CD4-positive, alpha-beta T cell (primary cell): ENCODE measurements at regions not wholly inside any gene's neighbourhood (a gene's known extent, or its start where the extent isn't known, plus 50 kb on each side); places are given as distances from the start of the nearest gene placed in this dataset.

Source experiments
- ATAC-seq: fragments of 200-7000 bp; cut with Tn5 transposase; one replicate; pipeline ENCODE4 v1.10.0; 2022; ENCODE audit warnings: mild to moderate bottlenecking; ENCODE audit not compliant: poor library complexity
- CTCF ChIA-PET: fragments of 350-600 bp; sonication (Branson Sonifier 250); formaldehyde crosslinking; loops from one replicate; lab custom pipeline; 2021; ENCODE audit warnings: antibody characterized with exemption, inconsistent platforms; lab: Charles Lee
- POLR2A ChIA-PET: fragments of 350-600 bp; sonication (Branson Sonifier 250); formaldehyde crosslinking; loops from one replicate; lab custom pipeline; 2021; ENCODE audit warnings: antibody characterized with exemption, inconsistent platforms; lab: Charles Lee
- DNase-seq, 14 experiments: peaks; one replicate each; pipeline ENCODE4 v3.0.0-alpha.2; 2013 to 2020; ENCODE audit warnings: mixed read lengths in 2 of 14
- H3K27ac ChIP-seq, 2 donors: one replicate each; pipeline versions ENCODE4 v1.5.1 to v1.7.0; 2013; ENCODE audit warnings: low read length in 2 of 2, low read depth in 1 of 2, mild to moderate bottlenecking in 1 of 2
- H3K27me3 ChIP-seq, 2 experiments: 1 replicate in 1 of 2; 2 replicates in 1 of 2; pipeline versions ENCODE4 v1.6.1 to v1.7.0; 2013; ENCODE audit warnings: low read length in 2 of 2, control low read depth in 1 of 2, mild to moderate bottlenecking in 1 of 2, moderate library complexity in 1 of 2; ENCODE audit not compliant: insufficient read depth in 2 of 2, control insufficient read depth in 1 of 2
- H3K36me3 ChIP-seq: one replicate; pipeline ENCODE4 v1.6.1; 2013; ENCODE audit warnings: low read length, control low read depth; ENCODE audit not compliant: insufficient read depth
- H3K4me1 ChIP-seq: one replicate; pipeline ENCODE4 v1.6.1; 2013; ENCODE audit warnings: low read length, control low read depth; ENCODE audit not compliant: insufficient read depth
- H3K4me3 ChIP-seq: one replicate; pipeline ENCODE4 v1.5.1; 2013; ENCODE audit warnings: mild to moderate bottlenecking, low read length, moderate library complexity
- H3K9me3 ChIP-seq, 2 experiments: 1 replicate in 1 of 2; 2 replicates in 1 of 2; pipeline versions ENCODE4 v1.6.1 to v1.7.0; 2013; ENCODE audit warnings: low read length in 2 of 2, mild to moderate bottlenecking in 2 of 2, control low read depth in 1 of 2, moderate library complexity in 1 of 2; ENCODE audit not compliant: control insufficient read depth in 1 of 2, insufficient read depth in 1 of 2
- H3K27ac Mint-ChIP-seq: one replicate; pipeline ENCODE4 v1.8.0; 2020; ENCODE audit warnings: mixed read lengths
- H3K27me3 Mint-ChIP-seq: one replicate; pipeline ENCODE4 v1.8.0; 2021; ENCODE audit warnings: mixed read lengths
- H3K36me3 Mint-ChIP-seq: one replicate; pipeline ENCODE4 v1.8.0; 2021; ENCODE audit warnings: low read depth, mixed read lengths
- H3K4me1 Mint-ChIP-seq: one replicate; pipeline ENCODE4 v1.8.0; 2021; ENCODE audit warnings: low read depth, mixed read lengths
- H3K4me3 Mint-ChIP-seq: one replicate; pipeline ENCODE4 v1.8.0; 2020; ENCODE audit warnings: mild to moderate bottlenecking, mixed read lengths
- H3K9me3 Mint-ChIP-seq: one replicate; pipeline ENCODE4 v1.8.0; 2020; ENCODE audit warnings: mixed read lengths
- intact Hi-C, 2 experiments: fragments of 100-400 bp; cut with DNase I in 1 of 2; cut with micrococcal nuclease in 1 of 2; formaldehyde crosslinking; loops; one replicate each; pipeline versions ENCODE4 v1.15.1 to v1.9.0; 2023 to 2025; cut with DNase I, micrococcal nuclease
- TF ChIP-seq, protein P1 (sequence below): fragments of 200-600 bp; IDR thresholded peaks from one replicate; pipeline ENCODE4 v1.8.0; 2022; ENCODE audit warnings: antibody characterized with exemption, mild to moderate bottlenecking

DNA sequence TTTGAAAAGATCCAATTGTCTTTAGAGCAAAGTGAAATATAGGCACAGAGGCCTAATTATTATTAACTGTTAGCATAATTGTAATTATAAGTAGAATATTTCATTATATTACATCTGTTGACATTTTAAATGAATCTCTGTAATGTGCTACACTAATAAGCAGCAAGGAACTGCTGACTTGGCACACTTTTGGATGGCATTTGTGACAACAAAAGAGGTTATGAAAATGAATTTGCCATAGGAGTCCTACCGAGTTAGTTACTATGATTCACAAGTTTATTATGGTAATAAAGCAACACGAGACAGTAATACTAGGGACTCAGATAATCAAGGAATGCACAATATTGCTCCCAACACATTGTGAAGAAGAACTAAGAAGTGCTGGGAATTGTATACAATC, 213.8 kb upstream of the PCDH9 start:
- no peak overlapping the region for H3K27ac Mint-ChIP-seq
- no peak overlapping the region for H3K4me3 Mint-ChIP-seq
- H3K9me3 ChIP-seq, result peaks cover 0 to 4% of the 10 kb centered on the region in 2 experiments
- H3K36me3 Mint-ChIP-seq, result no peaks in the 10 kb centered on the region
- H3K27me3 ChIP-seq, result no peaks in the 10 kb centered on the region
- no peaks in the 10 kb centered on the region for H3K36me3 ChIP-seq
- no peaks in the 10 kb centered on the region for H3K4me1 ChIP-seq
- H3K9me3 Mint-ChIP-seq, result peaks cover 6% of the 10 kb centered on the region
- POLR2A ChIA-PET, result no interaction called here
- no peaks in the 10 kb centered on the region for H3K27me3 Mint-ChIP-seq
- H3K4me1 Mint-ChIP-seq, result no peaks in the 10 kb centered on the region
- H3K4me3 ChIP-seq, result no peak overlapping the region
- no peak overlapping the region for H3K27ac ChIP-seq
- CTCF ChIA-PET, result no interaction called here
- DNase-seq (no peak), ATAC-seq (no peak)
- intact Hi-C loops, result no loop called here
- TF ChIP-seq, protein P1, sequence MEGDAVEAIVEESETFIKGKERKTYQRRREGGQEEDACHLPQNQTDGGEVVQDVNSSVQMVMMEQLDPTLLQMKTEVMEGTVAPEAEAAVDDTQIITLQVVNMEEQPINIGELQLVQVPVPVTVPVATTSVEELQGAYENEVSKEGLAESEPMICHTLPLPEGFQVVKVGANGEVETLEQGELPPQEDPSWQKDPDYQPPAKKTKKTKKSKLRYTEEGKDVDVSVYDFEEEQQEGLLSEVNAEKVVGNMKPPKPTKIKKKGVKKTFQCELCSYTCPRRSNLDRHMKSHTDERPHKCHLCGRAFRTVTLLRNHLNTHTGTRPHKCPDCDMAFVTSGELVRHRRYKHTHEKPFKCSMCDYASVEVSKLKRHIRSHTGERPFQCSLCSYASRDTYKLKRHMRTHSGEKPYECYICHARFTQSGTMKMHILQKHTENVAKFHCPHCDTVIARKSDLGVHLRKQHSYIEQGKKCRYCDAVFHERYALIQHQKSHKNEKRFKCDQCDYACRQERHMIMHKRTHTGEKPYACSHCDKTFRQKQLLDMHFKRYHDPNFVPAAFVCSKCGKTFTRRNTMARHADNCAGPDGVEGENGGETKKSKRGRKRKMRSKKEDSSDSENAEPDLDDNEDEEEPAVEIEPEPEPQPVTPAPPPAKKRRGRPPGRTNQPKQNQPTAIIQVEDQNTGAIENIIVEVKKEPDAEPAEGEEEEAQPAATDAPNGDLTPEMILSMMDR, result no peak

DNA sequence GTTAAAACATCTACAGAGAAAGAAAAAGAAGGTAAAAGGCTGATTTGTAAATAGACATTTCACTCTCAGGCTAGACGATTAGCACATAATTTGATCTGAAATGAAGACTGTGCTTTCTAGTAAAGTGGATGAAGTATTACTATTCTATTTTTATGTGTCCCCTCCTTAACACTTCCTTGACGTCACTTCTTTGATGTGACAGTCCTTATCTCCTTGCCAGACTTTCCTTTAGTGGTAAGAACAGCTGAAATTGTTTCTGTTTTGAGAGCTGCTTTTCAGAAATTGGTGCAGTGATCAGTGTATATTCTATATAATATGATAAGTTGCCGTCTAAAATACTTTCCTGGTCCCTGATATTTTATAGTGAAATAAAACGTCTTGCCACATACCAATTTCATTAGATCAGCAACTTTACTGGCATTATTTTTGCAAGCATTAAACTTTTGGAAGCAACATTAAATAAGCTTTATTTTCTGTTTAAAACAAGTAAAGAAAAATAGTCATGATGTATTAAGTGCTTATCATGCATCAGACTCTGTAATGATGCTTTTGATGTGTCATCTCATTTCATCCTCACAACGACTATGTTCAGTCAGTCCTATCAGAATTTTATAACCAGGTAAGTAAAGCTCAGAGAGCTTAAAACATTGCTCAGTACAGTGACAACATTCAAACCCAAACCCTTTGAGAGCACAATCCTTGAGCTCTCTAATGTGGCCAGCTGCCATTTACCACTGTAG, 210.3 kb upstream of the PCDH9 start:
- no peak overlapping the region for H3K27ac Mint-ChIP-seq
- intact Hi-C loops, result no loop called here
- no peaks in the 10 kb centered on the region for H3K4me1 Mint-ChIP-seq
- H3K36me3 Mint-ChIP-seq, result no peaks in the 10 kb centered on the region
- ChIA-PET CTCF (no interaction called here), POLR2A (no interaction called here)
- no peaks in the 10 kb centered on the region for H3K36me3 ChIP-seq
- H3K27me3 Mint-ChIP-seq, result no peaks in the 10 kb centered on the region
- H3K9me3 Mint-ChIP-seq, result no peaks in the 10 kb centered on the region
- peaks cover 0 to 4% of the 10 kb centered on the region in 2 experiments for H3K9me3 ChIP-seq
- no peak overlapping the region for H3K4me3 Mint-ChIP-seq
- no peaks in the 10 kb centered on the region for H3K4me1 ChIP-seq
- H3K4me3 ChIP-seq, result no peak overlapping the region
- H3K27me3 ChIP-seq, result no peaks in the 10 kb centered on the region
- TF ChIP-seq, protein P1, result no peak
- no peak overlapping the region for H3K27ac ChIP-seq
- DNase-seq, result no peak
- no peak for ATAC-seq

DNA sequence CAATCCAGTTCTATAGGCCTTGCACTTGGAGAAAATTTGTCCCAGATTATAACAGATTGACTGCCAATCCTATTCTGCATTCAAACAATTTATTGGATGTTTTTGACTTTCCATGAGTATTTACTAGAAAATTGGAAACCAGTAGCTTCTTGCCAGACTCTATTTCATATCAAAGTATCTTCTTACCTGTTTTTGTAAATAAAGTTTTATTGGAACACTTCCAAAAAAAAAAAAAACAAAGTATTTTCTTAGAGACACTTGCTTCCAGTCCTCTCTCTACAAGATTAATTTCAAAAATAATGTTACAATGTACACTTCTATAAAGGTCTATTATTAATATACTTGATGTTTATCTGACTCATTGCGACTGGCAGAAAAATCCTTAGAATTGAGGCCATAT, 209.2 kb upstream of the PCDH9 start:
- H3K4me1 ChIP-seq, result no peaks in the 10 kb centered on the region
- Mint-ChIP-seq H3K4me3 (no peak overlapping the region), H3K9me3 (no peaks in the 10 kb centered on the region), H3K27ac (no peak overlapping the region), H3K4me1 (no peaks in the 10 kb centered on the region), H3K36me3 (no peaks in the 10 kb centered on the region), H3K27me3 (no peaks in the 10 kb centered on the region)
- POLR2A ChIA-PET, result no interaction called here
- ATAC-seq, result no peak
- no peaks in the 10 kb centered on the region for H3K27me3 ChIP-seq
- H3K36me3 ChIP-seq, result no peaks in the 10 kb centered on the region
- H3K27ac ChIP-seq, result no peak overlapping the region
- intact Hi-C loops, result no loop called here
- no peak for DNase-seq
- H3K4me3 ChIP-seq, result no peak overlapping the region
- TF ChIP-seq, protein P1, result no peak
- peaks cover 0 to 4% of the 10 kb centered on the region in 2 experiments for H3K9me3 ChIP-seq
- CTCF ChIA-PET, result no interaction called here
